Ishikawa (cell line): ENCODE measurements at regions not wholly inside any gene's neighbourhood (a gene's known extent, or its start where the extent isn't known, plus 50 kb on each side); places are given as distances from the start of the nearest gene placed in this dataset.

Experiments
- CREB1 ChIP-seq: IDR thresholded peaks from 2 replicates; pipeline ENCODE4 v1.6.1; 2012; ENCODE audit warnings: low read depth
- EP300 ChIP-seq: IDR thresholded peaks from 2 replicates; pipeline ENCODE4 v1.6.1; 2012; ENCODE audit warnings: borderline replicate concordance
- RAD21 ChIP-seq: IDR thresholded peaks from 2 replicates; pipeline ENCODE4 v1.6.1; 2012; ENCODE audit warnings: low read depth
- TAF1 ChIP-seq: IDR thresholded peaks from 2 replicates; pipeline ENCODE4 v1.6.1; 2012; ENCODE audit warnings: low read depth, mild to moderate bottlenecking
- TCF12 ChIP-seq: IDR thresholded peaks from 2 replicates; pipeline ENCODE4 v1.6.1; 2012; ENCODE audit warnings: low read depth
- TEAD4 ChIP-seq: IDR thresholded peaks from 2 replicates; pipeline ENCODE4 v1.6.1; 2012
- YY1 ChIP-seq: IDR thresholded peaks from 2 replicates; pipeline ENCODE4 v1.6.1; 2012; ENCODE audit warnings: low read depth
- ZBTB7A ChIP-seq: IDR thresholded peaks from 2 replicates; pipeline ENCODE4 v1.6.1; 2012; ENCODE audit warnings: low read depth
- TF ChIP-seq, protein P1 (sequence below): IDR thresholded peaks from 2 replicates; pipeline ENCODE4 v1.6.1; 2012; ENCODE audit warnings: low read depth, mild to moderate bottlenecking
- TF ChIP-seq, protein P2 (sequence below): IDR thresholded peaks from 2 replicates; pipeline ENCODE4 v1.6.1; 2012

DNA sequence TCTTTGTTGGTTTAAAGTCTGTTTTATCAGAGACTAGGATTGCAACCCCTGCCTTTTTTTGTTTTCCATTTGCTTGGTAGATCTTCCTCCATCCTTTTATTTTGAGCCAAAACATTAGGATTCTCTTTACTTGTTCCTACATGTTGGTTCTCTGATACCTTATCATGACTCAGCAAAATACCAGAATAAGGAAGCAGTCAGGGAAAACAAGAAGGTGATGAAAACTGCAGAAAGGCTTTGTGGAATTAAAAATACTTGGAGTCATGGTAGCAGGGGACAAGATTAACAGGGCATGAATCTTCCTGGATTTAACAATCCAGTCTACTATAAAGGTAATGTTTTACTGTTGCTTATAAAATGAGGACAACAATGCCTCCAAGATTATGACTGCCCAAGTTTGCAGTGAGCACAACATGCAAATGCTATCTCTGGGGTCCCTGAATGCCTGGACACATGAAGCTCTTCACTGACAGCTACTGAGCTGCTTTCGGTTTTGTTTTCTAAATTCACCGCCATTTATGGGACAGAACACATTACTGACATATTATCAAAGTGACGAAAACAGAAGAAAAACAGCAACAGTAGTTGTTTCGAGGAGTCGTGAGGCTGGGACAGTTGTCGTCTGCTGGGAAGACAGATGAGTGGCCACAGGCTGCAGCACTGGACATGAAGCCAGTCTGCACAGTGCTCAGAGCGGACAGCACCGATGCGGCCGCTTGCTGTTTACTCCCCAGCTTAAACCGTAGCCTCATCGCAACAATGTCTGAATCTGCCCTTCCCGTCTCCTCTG lies 174.5 kb upstream of the DKK2 start:
- no peak for TF ChIP-seq YY1
- TF ChIP-seq RAD21, result no peak
- no peak for TF ChIP-seq TAF1
- TF ChIP-seq, protein P1, sequence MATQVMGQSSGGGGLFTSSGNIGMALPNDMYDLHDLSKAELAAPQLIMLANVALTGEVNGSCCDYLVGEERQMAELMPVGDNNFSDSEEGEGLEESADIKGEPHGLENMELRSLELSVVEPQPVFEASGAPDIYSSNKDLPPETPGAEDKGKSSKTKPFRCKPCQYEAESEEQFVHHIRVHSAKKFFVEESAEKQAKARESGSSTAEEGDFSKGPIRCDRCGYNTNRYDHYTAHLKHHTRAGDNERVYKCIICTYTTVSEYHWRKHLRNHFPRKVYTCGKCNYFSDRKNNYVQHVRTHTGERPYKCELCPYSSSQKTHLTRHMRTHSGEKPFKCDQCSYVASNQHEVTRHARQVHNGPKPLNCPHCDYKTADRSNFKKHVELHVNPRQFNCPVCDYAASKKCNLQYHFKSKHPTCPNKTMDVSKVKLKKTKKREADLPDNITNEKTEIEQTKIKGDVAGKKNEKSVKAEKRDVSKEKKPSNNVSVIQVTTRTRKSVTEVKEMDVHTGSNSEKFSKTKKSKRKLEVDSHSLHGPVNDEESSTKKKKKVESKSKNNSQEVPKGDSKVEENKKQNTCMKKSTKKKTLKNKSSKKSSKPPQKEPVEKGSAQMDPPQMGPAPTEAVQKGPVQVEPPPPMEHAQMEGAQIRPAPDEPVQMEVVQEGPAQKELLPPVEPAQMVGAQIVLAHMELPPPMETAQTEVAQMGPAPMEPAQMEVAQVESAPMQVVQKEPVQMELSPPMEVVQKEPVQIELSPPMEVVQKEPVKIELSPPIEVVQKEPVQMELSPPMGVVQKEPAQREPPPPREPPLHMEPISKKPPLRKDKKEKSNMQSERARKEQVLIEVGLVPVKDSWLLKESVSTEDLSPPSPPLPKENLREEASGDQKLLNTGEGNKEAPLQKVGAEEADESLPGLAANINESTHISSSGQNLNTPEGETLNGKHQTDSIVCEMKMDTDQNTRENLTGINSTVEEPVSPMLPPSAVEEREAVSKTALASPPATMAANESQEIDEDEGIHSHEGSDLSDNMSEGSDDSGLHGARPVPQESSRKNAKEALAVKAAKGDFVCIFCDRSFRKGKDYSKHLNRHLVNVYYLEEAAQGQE, result no peak
- TF ChIP-seq EP300, result no peak
- no peak for TF ChIP-seq TEAD4
- TF ChIP-seq, protein P2, sequence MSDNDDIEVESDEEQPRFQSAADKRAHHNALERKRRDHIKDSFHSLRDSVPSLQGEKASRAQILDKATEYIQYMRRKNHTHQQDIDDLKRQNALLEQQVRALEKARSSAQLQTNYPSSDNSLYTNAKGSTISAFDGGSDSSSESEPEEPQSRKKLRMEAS, result no peak
- TF ChIP-seq CREB1, result no peak
- no peak for TF ChIP-seq ZBTB7A
- no peak for TF ChIP-seq TCF12
